ENCODE measurements at regions not wholly inside any gene's neighbourhood (a gene's known extent, or its start where the extent isn't known, plus 50 kb on each side); places are given as distances from the start of the nearest gene placed in this dataset.
"Not testable (repeated sequence)": the region's sequence is repeated elsewhere in the genome, so short reads cannot be mapped to it uniquely, and the experiment has no call there.

DNA sequence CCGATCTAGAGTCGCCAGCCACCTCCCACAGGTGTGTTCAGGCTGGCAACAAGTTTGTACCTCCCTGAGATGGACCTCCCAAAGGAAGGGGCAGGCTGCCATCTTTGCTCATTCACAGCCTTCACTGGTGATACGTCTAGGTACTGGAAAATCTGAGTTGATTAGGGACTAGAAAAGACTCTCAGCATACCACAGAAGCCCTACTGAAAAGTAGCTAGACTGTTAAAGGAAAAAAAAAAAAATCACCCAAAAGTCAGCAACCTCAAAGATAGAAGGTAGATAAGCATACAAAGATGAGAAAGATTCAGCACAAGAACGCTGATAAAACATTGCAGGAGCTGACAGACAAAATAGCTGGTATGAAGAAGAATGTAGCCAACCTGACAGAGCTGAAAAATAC lies 128.6 kb upstream of the WDR75 start:
- DNase-seq, result no peak

DNA sequence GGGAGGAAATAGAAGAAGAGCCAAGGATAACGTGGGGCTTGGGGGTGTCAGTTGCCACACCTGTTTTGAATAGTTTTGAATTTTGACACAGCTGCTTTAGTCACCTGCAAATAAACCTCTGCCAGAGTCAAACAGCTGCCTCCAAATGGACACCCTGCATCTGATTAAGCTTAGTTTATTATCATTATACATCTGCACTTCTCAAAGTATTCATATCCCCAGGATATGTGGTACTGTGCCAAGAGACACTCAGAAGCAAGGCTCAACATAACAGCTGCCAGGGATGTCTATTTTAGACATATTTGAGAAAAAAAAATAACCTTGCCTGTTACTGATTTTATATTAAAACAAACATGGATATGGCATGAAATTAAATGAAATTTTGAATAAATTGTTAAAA lies 122.5 kb upstream of the WDR75 start:
- DNase-seq, result no peak

DNA sequence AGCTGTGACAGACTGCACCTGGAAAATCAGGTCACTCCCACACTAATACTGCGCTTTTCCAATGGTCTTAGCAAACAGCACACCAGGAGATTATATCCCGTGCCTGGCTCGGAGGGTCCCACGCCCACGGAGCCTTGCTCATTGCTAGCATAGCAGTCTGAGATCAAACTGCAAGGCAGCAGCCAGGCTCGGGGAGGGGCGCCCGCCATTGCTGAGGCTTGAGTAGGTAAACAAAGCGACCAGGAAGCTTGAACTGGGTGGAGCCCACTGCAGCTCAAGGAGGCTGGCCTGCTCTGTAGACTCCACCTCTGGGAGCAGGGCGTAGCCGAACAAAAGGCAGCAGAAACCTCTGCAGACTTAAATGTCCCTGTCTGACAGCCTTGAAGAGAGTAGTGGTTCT lies 121.8 kb upstream of the WDR75 start:
- DNase-seq, result not testable (repeated sequence)

DNA sequence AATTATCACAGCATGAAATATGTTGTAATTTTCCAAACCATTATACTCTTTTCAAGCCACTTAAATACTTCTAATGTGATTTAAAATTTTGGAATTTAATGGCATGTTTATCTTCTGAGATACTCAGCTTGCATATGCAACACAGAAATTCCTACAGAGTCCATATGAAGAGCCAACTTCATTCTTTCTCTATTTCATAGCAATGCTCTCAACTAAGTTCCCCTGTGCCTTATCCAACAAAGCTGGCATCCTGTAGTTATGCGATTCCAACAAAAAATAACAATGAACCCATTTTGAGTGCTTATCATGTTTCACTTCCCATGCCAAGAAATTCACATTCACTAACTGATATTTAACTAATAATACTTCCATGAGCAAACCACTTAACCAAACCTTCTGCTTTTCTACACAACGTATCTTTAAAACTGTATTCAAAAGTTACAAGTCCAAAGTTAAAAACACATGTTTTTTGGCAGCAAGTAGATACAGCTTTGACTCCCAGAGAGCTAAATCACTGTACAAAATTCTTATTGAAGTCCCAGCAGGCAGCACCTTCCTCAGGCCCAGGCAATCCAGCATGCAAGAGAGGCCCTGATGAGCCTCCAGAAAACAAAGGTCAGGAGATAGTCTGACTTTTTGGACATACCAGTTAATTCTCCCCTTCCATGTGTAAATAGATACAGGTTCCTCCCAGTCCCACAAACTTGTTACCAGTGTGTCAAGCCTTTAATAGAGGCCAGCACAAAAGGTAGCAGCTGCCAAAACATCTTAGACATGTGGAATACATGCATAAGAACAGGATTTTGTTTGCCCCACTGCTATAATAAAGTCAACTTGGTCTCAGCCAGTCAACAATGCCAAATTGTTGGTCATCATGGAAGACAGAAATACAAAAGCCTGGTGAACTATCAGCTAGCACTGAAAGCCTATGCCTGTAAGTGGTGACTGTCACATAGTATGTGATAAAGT lies 113.1 kb upstream of the WDR75 start:
- no peak for DNase-seq

DNA sequence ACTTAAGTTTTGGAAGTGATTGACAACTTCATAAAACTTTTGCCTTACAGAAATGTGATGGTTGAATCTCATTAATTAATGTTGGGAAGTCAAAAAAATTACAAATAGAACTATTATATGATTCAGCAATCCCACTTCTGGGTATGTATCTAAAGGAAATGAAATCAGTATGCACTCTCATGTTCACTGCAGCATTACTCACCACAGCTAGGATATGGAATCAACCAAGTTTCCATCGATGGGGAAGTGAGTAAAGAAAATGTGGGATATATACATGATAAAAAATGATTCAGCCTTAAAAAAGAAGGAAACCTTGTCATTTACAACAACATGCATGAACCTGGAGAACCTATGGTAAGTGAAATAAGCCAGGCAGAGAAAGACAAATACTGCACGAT lies 112.4 kb upstream of the WDR75 start:
- DNase-seq, result no peak

DNA sequence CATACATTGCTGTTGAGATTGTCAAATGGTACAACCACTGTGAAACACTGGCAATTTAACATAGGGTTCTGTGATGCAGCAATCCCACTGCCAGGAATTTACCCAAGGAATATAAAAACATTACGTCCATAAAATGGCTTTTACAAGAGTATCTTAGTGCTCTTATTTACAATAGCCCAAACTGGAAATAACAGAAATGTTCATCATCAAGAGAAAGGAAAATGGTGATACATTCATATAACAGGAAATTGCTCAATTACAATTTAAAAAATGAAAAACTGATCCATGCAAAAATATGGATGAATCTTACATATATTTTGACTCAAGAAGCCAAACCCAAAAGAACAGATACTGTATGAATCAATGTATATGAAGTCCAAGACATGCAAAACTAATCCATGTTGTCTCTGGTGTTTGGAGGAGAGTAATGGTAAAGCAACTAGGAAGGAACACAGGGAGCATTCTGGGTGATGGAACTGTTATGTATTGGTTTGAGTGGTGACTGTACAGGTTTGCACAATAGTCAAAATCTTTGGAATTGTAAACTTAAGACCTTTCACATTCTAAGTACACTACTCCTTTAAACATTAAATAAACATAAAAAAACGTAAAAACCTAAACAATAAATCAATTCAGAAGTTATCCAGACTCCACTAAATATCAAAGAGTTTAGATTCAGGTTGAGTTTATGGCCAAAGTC lies 104.8 kb upstream of the WDR75 start:
- no peak for DNase-seq

DNA sequence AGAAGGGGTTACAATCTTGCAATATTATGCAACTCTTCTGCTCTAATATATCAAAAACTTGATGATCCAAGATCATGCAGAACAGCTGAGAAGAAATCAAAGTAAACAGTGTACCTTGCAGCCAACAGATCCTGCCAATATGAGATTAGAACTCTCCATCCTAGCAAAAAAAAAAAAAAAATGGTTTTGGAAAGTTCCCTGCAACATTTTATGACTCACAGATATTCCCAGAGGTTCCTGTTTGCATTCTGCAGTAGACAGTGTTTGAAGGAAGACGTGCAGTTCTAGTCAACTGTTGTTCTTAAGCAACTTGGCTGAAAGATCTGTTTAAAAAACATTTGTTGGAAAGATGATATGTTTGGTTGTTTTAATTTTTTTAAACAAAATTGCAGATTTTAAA lies 103.6 kb upstream of the WDR75 start:
- no peak for DNase-seq

DNA sequence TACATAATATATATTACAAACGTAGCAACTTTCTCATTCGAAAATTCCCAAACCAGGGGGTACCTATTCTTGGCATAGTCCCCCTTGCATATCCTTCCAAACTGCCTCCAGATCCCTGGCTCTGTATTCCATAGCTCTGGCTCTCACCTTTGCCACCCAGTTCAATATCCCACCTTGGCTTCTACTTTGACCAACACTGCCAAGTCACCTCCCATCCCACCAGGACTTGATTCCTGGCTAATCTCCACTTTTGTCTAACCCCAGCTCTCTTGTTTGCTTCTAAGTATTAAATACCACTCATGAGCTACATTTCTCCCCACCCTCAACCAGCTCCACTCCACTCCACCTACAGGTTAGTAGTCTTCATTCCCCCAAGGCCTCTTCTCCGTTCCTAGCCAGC lies 103.2 kb upstream of the WDR75 start:
- DNase-seq, result no peak

DNA sequence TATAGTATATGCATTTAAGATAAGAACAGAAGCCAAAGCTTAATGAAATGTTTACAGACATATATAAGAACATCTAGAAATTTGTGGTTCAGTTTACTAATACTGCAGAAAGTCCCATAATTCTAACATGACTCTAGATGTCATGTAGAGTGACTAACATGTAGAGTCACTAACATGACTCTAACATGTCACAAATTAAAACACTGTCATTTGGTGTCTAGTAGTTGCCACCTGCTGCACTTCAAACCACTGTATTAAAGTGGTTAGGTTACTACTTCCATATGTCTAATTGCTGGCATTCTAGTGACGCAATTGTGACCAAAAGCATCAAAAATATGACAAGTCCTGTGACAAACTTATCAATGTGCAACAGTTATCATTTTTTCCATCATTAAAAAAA lies 100.2 kb upstream of the WDR75 start:
- DNase-seq, result no peak

DNA sequence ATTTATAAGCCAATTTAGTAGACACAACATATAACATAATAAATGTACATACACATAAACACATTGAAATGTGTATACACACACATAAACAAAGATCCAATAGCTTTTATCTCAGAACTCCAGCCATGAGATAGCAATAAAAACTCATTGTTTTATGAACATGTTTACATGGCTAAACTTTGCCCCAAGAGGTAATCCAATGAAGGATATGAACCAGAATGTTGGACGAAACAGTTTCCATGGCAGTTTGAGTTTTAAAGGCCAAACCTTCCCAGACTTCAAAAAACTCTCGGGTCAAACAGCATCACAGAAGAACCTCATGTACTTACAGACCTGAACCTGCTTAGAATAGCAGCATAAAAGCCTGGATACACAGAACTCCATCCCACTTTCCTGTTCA lies 97.2 kb upstream of the WDR75 start:
- no peak for DNase-seq

DNA sequence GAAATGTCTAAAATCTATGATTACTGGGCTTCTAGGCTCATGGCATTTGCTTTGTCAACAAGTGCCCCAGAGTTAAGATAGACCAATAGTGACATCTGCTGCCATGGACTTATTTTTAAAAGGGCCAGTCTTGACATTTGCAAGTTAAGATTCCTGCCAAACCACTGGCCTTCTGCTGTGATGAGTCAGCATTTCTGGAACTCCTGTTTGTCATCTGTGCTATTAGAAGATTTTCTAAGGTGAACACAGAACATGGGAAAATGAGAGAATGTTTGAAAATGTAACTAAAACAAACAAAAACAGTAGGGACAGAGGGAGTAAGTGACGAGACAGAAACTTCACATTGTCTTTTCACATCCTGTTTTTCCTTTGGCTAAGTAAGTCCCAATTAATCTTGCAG lies 93.7 kb upstream of the WDR75 start:
- peak in 1 of 2 donors; percentile 16 for DNase-seq

DNA sequence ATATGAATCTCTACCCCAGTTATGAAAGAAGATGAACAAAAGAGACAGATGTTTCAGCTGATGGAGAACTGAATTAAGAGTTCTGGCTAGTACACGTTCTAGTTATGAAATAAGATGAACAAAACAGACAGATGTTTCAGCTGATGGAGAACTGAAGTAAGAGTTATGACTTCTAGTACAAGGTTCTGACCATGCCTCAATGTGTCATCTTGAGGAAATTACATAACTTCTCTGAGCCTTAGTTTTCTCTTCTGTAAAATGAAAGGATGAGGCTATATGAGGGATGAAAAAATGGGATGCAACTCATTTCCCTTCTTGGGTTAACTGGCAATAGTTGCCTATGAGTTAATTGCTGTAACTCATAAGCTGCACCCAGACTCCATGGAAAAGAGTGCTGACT lies 92.9 kb upstream of the WDR75 start:
- no peak for DNase-seq

DNA sequence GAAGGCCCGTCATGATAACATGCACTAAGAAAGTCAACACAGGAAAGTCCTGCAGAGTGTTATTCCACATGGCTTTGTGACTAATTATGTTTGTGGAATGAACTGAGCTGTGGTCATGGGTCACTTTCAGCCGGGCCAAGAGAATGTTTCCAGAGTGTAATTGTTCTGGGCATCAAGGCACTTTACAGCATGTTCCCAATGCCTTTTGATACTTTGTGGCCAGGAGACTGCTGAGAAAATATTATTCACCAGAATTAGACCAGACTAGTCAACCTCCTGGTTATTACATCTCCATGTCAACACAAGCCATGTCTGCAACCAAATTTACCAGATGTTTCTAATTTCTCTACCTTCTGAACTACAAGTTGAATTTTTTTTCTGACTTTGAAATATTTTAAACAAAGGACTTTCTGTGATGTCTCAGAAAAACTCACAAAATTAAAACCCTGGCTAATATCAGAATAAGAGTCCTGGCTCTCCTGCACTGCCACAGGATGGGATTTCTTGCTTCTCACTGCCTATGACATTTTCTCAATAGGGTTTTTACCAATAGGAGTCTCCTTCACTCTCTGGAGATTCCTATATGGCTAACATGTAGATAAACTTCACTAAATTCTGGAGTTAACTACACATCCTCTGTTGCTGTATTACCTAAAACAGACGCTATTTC lies 90.6 kb upstream of the WDR75 start:
- no peak for DNase-seq

DNA sequence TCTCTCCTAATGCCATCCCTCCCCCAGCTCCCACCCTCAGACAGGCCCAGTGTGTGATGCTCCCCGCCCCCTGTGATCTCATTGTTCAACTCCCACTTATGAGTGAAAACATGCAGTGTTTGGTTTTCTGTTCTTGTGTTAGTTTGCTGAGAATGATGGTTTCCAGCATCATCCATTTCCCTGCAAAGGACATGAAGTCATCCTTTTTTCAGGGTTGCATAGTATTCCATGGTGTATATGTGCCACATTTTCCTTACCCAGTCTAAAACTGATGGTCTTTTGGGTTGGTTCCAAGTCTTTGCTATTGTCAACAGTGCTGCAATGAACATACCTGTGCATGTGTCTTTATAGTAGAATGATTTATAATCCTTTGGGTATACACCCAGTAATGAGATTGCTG lies 89.3 kb upstream of the WDR75 start:
- not testable (repeated sequence) for DNase-seq

DNA sequence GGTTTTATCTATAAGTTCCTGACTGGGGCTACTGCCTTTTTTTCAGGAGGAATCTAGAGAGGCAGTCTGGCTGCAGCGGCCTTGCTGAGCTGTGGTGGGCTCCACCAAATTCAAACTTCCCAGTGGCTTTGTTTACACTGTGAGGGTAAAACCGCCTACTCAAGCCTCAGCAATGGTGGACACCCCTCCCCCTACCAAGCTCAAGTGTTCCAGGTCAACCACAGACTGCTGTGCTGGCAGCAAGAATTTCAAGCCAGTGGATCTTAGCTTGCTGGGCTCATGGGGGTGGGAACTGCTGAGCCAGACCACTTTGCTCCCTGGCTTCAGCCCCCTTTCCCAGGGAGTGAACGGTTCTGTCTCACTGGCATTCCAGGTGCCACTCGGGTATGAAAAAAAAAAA lies 83.9 kb upstream of the WDR75 start:
- DNase-seq, result not testable (repeated sequence)

DNA sequence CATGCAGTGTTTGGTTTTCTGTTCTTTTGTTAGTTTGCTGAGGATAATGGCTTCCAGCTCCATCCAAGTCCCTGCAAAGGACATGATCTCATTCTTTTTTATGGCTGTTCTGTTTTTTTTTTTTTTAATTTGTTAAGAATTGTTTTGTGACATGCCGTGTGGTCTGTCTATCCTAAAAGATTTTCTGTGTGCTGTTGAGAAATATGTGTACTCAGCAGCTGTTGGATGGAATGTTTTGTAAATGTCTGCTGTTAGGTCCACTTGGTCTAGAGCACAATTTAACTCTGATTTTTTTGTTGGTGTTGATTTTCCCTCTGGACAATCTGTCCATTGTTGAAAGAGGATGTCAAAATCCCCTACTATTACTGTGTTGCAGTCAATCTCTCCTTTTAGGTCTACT lies 80.4 kb upstream of the WDR75 start:
- no peak for DNase-seq

DNA sequence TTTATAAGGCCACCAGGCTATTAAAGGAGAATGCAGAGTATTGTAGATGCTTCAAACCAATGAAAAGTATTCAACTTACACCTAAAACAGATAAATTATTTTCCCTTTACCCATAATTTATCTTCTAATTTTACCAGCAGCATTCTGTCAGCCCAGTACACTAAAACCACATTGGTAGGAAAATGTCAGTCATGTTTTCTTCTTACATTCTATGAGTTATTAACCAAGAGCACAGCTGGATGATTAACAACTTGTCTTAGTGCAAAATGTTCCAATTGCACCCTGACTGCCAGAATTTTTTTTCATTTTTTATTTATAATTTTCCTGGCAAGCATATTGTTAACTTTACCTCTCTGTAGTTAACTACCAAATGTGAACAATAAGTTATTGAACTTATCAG lies 79.0 kb upstream of the WDR75 start:
- DNase-seq, result no peak

DNA sequence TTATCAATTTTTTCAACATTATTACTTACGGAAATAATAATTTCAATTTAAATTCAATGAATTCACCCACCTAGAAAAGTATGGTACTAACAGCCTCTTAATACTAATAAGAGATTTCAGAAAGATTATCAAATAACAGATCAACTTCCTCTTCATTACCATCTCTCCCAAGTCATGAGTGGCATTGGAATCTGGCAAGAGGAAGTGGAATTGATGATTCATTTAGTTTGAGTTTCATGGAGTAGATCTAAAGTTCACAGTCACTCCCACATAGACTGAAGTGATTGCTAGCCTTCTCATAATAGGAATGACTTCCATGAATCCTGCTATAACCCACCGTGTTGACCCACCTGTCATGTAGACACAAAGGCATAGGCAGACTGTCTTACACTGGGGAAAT lies 77.7 kb upstream of the WDR75 start:
- no peak for DNase-seq

DNA sequence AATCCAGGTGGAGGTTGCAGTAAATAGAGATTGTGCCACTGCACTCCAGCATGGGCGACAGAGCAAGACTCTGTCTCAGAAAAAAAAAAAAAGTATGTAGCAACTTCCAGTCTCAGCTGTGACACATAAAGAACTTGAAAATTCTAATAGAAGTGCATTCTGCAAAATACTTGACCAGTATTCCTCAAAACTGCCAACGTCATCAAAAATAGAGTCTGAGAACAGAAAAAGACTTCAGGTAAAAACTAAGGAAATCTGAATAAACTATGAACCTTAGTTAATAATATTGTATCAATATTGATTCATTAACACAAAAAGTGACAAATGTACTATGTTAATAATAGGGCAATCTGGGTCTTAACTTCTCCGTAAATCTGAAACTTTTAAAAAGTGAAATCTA lies 76.7 kb upstream of the WDR75 start:
- no peak for DNase-seq

DNA sequence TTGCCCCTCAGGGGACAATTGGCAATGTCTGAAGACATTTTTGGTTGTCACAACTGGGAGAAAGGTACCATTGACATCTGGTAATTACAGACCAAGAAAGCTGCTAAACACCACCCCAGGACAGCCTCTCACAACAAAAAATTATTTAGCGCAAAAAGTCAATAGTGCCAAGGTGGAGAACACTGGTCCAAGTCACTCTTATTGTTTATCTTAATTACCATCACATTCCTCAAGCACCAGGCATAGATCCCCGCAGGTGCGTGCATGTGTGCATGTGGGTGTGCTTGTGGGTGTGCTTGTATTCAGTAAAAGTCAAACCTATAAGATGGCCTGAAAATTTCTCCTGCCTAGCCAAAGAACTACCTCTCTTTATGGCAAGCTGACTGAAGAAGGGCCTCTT lies 74.9 kb upstream of the WDR75 start:
- no peak for DNase-seq

DNA sequence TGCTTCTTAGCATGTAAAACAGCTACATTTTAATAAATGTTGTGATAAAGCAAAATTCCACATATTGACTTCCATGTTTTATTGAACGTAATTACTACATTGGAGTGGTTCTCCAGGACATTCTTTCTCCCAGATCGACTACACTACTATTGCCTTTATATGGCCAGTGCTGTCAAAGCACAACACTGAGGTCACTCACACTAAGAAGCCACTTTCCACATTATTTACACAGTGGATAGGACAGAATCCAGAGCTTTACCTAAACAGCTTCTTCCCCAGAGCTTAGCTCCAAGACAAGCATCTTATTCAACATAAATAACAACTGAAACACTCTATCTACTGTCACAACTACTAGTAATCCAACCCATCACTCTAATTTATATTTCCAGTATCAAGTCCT lies 73.9 kb upstream of the WDR75 start:
- DNase-seq, result no peak

DNA sequence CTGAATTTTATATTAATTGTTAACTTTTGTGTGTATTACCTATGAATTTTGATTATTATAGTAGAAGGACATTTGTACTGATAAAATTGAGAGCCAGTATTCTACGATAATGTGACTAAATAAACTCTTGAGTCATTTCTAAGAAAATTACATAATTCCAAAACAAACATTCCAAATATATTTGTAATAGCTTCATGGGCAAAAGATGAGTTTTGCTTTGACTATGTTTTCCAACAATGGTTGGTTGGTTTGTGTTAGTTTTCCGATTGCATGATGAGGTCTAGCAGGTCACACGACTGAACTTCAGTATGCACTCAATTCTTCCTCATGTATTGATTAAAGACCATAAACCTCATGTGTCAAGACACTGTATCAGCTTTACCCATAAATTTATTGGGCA lies 71.7 kb upstream of the WDR75 start:
- no peak for DNase-seq

DNA sequence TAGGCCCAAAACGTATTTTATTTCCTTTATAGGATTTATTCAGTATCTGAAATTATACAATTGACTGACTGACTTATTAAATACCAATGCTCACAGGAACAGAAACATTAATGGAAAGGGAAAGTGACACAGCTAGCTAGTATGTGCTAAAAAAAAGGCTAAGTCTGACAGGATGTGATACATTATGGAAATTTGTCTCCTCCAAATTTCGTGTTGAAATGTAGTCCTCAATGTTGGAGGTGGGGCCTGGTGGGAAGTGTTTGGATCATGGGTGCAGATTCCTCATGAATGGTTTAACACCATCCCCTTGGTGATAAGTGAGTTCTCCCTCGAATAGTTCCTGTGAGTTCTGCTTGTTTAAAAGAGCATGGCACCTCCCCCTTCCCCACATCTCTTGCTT lies 70.6 kb upstream of the WDR75 start:
- no peak for DNase-seq

All from hippocampal formation (tissue), 2 donors.